HG03039 (cell line): ENCODE measurements at regions not wholly inside any gene's neighbourhood (a gene's known extent, or its start where the extent isn't known, plus 50 kb on each side); places are given as distances from the start of the nearest gene placed in this dataset.

Experiments used
- ATAC-seq: cut with Tn5 transposase; IDR thresholded peaks from one replicate; pipeline ENCODE4 v1.9.1; 2021; ENCODE audit warnings: mild to moderate bottlenecking, moderate library complexity; ENCODE audit not compliant: unreplicated experiment

GRCh38 chr6:126738146-126738545 is 380.3 kb upstream of the RSPO3 start:
- no peak for ATAC-seq

DNA sequence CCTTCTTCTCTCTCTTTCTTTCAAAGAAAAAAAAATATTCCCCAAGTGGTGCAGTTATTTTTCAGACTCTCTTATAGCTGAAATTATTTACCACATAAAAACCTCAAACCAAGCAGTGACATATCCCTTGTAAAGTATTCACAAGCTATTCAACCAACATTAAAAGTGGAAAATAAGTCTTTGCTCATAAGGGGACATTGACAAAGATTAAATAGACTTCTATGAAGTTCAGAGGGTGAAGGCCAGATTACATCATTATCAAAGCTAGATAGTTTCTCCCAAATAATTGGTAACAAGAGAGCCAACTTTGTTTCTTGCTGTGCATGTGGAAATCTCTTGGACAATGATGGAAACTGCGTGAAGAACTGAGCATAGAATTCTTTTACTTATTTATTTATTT is 379.8 kb upstream of the RSPO3 start:
- no peak for ATAC-seq

DNA sequence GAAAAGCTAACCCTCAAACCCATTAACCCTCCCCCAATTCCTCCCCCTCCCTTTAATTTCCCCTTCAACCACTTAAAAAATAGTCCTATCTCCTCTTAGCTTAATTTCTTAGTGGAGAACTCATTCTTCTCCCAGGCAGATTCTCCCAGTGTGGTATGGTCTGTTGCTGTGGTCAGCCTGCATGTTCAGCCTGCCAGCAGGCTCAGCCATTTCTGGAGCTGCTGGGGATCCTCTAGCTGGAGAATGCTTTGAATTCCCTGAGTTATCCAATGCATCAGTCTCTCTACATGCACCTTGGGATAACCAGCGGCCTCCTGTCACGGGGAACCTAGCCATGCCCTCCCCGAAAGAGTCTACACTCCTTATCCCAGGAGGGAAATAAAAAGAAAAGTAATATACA is 375.4 kb upstream of the RSPO3 start:
- ATAC-seq = no peak

- no peak for ATAC-seq
Observed at GRCh38 chr6:126747728-126748540, 370.5 kb upstream of the RSPO3 start.

GRCh38 chr6:126753606-126754005 is 364.9 kb upstream of the RSPO3 start:
- ATAC-seq = no peak

DNA sequence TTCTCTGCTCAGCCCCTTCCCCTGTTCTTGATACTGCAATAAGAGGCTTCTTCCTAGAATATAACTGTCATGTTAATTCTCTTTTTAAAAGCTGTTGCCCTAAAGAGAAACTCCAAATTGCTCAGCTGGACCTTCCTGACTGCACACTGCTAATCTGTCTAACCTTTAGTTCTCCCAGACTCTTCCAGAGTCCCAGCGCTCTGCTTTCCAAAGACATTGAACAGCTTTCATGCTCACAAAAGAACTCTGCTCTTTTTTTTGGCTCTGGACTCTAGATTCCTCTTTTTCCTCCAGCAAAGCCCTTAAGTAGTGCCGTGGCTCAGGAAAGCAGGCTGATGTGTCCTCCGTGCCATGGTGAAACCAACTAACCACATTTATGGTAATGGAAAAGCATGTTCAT is 356.6 kb upstream of the RSPO3 start:
- no peak for ATAC-seq

GRCh38 chr6:126764104-126764503 is 354.4 kb upstream of the RSPO3 start:
- no peak for ATAC-seq

DNA sequence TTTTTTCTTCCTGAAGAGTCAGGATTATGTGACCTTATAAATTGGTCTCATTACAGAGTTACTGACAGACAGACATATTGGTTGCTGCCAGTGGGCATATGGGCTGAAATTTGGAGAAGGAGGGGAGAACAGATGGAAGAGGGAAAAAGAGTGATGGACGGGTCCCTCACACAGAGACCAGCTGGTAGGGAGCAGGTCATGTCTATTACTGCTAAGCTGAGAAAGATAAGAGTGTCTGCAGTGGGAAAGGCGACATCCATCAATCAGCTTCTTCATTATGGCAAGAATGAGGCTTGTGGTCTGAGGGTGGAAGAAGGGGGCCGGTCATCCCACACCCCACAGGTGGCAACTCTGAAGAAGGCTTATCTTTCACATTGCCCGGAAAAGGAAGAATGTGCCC is 353.8 kb upstream of the RSPO3 start:
- no peak for ATAC-seq

DNA sequence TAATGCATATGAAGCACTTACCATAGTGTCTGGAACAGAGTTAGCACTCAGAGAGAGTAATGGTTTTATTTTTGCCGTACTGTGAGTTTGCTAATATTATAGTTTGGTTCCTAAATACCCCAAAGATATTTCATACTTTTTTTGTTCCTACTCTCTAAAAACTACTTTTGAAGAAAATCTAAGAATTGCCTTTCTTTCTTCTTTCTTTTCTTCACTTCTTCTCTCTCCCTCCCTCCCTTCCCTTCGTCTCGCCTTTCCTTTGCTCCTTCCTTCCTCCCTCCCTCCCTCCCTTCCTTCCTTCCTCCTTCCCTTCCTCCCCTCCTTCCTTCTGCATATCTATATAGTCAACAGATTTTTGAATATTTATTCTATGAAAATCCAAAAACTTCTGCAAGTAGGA is 351.7 kb upstream of the RSPO3 start:
- no peak for ATAC-seq

GRCh38 chr6:126767711-126768110 is 350.8 kb upstream of the RSPO3 start:
- ATAC-seq = no peak

DNA sequence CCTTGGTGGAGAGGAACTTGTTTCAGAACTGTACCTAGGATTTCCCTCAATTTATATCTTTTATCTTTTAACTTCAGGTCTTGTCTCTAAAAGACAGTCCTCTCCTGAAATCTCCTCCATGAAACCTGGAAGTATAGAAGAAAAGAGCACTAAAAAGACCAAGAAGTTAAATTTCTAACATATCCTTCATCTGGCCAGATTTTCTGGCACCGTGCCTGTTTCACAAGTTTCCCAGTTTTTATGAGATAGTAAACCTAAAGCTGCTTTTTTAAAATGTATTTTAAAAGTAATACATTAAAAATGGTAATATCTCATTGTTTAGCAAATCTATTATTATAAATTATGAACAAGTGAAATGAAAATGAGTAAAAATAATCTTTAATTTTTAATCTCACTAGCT is 348.3 kb upstream of the RSPO3 start:
- no peak for ATAC-seq

DNA sequence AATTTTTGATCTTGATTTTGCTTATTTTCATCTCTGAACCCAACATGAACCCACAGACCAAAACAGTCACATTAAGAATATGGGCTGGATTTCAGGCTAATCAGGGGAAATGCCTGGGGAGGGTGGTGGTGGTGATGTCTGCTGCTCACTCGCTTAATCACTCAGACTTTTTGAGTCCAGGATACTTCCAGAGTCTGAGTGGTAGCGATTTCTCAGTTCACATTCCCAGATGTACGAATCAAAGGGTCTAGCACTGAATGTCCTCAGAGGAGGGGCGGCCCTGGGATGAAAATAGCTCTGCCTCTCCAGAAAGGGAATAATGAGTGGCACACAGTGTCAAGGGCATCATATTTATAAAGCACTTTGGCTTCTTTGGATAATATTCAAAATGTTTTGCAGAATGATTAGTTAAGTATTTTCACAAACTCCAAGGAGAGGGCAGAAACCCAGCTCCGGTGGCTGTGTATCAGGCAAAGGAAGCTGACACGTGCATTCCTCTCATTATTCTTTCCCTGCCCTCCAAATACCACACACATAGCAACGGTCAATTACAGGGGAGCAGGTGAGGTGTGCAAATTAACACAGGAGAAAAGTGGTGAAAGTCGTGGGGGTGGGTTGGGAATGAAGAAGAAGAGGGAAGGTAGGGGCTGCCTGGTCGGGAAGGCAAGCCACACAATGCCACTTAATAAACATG is 345.2 kb upstream of the RSPO3 start:
- no peak for ATAC-seq

DNA sequence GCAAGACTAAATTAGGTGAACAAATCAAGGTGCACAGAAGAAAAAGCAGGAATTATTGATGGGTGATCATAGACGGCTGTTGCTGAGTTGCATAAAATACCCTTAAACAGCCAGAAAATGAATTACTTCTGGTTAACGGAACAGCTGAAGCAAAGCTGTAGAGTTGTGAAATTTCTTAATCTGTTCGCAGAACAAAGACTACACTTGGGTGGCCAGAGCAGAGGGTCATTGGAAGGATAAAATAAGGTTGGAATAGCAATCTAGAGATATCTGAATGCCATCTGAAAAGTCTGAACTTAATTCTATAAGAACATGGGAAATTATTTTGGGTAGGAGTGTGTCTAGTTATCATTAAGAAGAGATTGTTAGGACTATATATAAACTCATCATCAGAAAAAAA is 339.1 kb upstream of the RSPO3 start:
- ATAC-seq = no peak

DNA sequence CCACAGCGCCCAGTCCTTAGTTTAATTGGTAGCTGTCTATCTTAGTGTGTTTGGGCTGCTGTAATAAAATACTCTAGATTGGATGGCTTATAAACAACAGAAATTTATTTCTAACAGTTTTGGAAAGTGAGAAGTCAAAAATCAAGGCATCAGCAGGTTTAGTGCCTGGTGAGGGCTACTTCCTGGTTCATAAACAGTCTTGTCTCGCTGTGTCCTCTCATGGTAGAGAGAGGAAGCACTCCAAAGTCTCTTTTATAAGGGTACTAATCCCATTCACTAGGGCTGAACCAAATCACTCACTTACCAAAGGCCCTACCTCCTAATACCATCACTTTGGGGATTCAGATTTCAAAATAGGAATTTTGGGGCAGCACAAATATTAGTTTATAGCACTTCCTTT is 336.9 kb upstream of the RSPO3 start:
- no peak for ATAC-seq

DNA sequence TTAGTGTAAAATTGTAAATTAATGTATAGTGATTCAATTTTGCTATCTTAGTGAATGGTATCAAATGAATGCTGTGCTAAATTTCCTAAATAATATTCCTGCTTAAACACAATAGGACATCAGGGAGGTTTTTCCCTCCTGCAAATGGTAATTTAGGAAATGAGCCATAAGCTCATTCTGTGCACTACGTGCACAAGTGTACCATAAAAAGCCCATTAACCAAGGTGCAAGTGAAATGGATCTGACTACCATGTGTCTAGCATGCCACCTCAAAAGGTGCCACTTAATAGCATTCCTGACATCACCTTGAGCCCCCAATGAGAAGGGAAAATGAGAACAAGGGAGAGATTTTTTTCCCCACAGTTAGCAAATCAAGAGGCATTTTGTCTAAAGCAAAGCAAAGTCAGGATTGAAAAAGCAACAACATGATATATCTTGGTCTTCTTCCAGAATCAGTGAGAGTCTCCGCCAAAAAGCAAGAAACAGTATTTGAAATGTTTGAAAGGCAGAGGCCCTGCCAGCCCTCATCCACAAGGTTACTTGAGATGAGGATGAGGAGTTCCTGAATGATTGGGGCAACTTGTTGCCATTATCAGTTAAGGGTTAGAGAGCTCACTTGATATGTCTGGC is 334.2 kb upstream of the RSPO3 start:
- ATAC-seq = no peak

- no peak for ATAC-seq
Observed at GRCh38 chr6:126786262-126786661, 332.2 kb upstream of the RSPO3 start.

GRCh38 chr6:126787635-126788034 is 330.8 kb upstream of the RSPO3 start:
- ATAC-seq = no peak

DNA sequence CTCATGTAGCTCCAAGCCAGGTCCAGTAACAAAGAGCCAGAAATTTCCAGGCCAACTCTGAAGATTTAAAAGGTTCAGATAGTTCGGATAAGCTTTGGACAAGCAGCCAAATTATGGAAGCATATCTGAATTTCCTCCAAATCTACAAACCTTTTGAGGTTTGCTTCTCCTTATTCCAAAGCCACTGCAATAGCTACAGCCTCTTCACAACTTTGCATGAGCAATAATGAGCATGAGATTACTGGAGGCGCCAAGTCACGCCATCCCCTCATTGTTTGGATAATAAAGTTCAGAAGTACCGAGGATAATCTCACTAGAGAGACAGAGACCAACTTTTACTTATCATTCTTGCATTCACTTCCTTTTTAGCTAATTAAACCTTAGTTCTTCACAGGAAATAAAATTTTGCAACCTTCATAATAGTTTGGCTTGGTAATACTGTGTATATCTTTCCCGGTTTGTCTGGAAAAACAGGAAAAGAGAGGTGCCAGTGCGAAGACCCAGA is 329.6 kb upstream of the RSPO3 start:
- no peak for ATAC-seq

DNA sequence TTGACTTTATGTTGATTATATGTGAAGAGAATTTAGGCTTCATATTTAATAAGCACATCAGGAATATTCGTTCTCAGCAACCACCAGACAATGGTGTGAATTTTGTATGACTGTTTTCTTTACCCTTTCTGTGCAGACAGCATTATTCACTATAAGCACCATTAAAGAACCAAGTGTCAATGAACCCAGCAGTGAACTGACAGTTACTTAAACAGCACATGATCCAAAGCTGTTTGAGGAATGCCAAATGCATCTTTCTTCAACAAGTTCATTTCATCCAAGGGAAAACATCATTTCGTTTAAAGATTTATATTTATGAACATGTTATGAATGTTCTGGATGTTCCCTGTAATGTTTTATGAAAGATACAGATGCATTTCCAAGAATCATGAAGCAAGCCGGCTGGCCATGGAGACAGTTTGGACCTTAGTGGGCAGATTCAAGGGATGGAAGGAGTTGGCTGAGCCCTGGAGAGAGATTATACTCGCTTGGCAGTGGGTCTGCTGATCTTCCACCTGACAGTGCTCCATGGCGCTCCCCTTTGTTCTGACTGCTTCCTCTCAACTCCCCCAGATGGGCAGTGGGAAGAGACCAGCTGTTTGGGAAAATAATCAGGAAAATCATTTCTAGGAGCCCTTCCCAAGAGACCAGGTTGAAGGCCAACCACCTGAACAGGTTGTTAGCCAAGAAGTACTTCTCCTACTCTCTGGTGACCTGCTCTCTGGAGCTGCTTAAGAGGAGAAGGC is 326.0 kb upstream of the RSPO3 start:
- ATAC-seq = no peak

DNA sequence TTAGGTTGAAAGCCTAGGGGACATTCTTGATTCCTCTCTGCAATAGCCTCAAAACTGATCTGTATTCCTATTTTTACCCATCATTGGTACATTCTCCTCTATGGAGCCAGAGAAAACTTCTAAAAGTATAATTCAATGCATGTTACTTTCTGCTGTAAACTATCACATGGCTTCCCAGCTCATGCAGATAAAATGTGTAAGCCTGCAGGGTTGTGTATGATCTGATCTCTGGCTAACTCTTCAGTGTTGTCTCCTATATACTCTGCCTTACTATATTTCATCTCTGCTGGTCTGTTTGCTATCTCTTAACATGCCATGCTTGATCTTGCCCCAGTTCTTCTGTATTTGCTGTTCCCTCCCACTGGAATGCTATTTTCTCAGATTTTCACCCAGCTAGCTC is 323.3 kb upstream of the RSPO3 start:
- no peak for ATAC-seq

DNA sequence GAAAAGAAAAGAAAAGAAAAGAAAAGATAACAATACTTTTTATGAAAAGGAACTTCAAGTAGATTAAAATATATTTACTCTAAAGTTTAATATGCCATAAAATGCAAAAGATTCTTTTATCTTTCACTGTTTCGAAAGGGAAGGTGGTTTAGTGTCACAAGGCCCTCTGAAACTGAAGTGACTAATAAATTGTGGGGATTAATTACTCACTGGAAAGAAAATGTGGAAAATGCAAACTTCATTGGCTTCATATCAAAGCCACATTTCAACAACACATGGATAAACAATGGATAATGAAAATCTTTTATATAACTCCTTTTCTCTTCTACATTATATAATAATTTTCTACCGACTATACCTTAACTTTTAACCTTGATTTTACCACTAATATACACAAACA is 320.5 kb upstream of the RSPO3 start:
- no peak for ATAC-seq
